HPDE6-E6E7 (cell line): ENCODE measurements at regions not wholly inside any gene's neighbourhood (a gene's known extent, or its start where the extent isn't known, plus 50 kb on each side); places are given as distances from the start of the nearest gene placed in this dataset.
"Not testable (repeated sequence)": the region's sequence is repeated elsewhere in the genome, so short reads cannot be mapped to it uniquely, and the experiment has no call there.

Experiments used
- DNase-seq: peaks from one replicate; pipeline ENCODE4 v3.0.0; 2011; ENCODE audit warnings: missing footprints; ENCODE audit errors: extremely low spot score

DNA sequence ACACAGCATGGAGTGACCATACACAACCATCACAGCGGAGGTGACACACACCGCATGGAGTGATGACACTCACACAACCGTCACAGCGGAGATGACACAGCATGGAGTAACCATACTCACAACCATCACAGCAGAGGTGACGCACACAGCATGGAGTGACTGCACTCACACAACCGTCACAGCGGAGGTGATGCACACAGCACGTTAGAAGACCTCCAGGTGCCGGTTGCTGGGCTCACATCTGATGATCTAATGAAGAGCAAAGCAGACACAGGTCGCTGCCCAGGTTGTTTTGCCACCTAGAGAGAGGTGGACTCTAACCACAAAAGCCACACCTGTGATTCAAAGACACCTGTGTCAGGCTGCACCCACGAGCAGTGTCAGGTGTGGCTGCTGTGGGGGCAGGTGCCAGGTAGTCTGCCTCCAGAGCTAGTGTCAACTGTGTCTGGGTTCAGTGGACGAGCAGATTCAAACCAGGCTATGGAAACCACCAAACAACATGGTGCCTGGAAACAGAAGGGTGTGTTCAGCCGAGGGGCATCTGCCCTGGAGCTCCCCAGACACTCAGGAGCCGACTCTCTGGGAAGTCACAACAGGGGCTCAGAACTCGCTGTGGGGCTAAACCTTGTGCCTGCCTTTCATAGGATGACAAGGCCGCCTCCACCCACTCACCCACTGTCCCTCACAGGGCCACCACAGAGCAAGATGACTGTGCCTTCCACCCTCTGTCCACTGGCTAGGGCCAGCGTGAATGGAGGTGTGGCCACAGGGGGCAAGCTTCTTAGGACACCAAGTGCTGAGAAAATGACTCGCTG lies 608.2 kb downstream of the TBC1D22A start:
- DNase-seq, result no peak

DNA sequence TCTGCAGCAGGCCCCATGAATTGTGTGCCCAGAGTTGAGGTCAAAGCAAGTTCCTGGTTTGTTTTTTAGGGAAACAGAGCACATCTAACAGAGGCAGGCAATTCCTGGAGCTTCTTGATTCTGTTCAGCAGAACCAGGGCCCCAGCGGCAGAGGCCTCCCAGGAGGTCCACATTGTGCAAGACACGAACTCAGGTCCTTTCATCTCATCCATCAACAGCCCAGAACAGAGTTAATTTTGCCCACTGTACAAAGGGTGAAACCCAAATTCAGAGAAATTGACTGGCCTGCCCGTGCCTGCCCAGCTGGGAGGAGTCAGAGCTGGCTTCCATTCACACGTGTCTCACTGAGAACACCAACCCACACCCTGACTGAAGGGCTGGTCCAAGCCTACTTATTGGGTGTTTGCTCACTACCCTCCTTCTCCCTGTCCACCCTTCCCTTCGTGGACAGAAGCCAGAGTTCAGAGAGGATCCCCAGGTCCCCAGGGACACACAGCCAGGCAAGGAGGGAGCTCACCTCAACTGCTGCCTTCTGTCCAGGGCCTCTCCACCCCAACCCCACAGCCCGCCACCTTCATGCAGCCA lies 607.1 kb downstream of the TBC1D22A start:
- DNase-seq, result no peak

DNA sequence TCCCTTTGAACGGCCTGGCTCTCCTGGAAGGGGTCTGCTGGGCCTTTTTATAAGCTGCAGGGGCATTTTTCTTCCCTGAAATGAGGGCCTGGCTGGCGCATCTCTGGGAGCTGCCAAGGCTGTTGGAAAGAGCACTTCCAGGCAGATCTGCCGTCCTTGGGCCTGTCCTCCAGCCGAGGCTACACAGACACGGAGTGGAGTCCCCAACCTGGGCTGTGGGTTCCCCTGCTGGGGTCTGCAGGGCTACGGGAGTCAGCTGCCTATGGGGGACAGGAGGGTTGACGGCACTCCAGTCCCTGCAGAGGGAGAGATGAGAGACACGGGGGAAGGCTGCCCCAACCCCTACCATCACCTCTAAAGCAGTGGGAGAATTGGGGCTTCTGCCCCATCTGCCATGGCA lies 606.6 kb downstream of the TBC1D22A start:
- DNase-seq, result no peak

DNA sequence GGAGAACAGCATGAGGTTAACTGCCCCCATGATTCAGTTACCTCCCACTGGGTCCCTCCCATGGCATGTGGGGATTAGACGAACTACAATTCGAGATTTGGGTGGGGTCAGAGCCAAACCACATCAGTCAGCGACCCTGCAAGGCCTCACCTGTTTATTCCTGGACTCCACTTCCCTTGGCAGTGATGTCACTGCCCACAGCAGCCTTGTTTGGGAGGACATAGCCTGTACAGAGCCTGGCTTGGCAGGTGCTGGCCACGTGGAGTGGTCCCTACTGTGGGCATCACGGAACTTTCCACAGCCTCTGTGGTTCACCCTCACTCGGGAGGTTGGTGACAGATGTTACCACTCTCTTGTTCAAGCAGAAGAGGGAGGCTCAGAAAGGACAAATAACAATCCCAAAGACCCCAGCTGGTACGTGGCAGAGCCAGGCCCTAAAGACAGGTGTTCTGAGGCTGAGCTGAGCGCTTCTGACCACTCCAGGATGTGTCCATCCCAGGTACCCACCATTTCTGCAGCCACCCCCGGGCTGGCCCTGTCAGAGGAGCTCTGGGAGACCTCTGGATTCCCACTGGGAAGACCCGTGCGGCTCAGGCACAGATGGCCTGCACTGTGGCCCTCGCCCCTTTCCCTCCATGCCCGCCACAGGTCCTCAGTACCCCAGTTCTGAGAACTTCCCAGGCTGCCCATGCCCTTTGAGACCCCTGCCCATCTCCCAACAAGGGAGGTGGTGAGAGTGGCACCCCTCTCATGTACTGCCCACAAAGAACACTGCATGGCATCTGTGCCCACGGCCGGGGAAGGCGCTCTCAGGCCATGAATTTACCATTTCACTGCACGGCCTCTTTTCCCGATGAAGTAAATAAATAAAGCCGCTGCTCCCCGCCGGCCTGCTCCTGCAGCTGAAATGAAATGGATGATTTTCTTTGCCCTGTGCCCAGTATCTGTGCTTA lies 605.8 kb downstream of the TBC1D22A start:
- no peak for DNase-seq

DNA sequence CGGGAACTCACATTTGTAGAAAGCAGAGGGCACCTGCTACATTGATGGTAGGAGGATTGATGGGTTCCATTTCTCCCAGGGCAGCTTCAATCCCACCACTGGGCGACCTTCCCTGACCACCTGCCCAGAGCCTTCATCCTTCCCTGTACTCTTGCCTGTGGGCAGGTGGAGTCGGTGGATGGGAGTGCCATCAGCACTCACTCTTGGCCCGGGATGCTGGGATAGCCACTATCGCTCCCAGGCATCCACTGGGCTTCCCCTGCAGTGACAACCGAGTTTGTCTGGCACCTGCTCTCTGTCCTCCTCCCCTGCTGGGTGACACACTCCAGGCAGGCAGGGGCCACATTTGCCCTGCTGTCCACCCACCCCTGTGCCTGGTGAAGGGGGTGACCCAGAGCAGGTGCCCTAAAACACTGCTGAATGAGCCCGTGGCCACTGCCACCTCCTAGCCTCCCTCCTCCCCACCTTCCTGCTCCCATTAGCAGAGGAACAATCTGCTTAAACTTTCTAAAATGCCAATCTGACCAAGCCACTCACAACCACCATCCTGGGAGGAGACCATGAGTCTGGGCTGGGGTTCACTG lies 604.7 kb downstream of the TBC1D22A start:
- no peak for DNase-seq

DNA sequence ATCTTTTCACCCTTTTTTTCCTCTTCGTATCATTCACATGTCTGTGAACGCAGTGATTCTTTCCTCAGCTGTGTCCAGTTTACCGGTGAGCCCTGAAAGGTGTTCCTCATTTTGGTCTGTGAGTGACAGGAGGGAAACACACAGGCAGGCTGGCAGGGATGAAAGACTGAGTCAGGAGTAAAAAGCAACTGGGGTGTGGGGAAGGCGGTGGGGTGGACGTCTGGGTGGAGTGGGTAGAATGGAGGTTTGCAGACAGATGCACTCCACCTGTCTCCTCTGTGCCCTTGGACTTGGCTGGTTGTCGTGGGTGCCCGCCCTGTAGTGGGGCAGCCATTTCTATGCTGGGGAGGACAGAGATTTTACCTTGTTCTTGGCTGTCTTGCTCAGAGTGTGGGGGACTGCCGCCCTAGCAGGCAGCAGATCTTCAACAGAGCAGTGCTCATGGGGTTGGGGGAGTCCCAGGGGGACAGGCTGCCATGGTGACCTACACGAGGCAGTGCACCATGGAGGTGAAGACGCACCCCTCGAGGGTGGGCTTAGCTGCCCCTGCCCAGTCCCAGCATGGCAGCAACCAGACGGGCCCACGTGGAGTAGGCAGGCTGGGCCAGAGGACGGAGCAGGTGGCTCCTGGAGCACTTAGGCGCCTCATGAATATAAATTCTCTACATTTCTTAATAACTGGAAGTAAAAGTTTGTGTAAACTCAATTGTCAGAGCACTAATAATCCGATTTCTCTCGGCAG lies 603.7 kb downstream of the TBC1D22A start:
- DNase-seq, result no peak

DNA sequence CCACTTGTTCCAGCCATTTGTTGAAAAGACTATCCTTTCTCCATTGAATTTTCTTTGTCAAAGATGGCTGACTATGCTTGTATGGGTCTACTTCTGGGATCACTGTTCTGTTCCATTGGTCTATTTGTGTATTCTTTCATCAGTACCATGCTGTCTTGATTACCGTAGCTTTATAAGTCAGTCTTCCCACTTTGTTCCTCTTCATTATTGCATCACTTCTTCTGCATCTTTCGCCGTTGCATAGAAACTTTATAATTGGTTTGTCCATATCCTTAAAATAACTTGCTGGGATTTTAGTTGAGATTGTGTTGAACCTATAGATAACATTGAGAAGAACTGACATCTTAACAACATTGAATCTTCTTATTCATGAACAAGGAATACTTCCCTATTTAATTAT lies 598.8 kb downstream of the TBC1D22A start:
- DNase-seq, result no peak

DNA sequence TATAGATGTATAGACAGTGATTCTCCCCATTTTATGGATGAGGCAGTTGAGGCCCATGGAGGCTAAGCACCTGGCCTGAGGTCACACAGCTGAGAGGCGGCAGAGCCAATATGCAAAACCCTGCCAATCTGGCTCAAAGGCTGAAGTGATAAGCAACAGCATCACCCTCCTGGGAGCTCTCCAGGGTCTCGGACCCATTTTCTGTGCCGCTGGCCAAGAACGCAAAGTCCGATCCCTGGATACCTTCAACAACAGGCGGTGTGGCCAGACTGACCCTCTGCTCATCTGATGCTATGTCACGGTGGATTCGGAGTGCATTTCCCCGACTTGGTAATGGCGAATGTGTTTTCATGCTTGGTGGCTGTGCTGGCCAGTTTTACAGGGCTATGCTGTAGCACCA lies 595.0 kb downstream of the TBC1D22A start:
- no peak for DNase-seq

DNA sequence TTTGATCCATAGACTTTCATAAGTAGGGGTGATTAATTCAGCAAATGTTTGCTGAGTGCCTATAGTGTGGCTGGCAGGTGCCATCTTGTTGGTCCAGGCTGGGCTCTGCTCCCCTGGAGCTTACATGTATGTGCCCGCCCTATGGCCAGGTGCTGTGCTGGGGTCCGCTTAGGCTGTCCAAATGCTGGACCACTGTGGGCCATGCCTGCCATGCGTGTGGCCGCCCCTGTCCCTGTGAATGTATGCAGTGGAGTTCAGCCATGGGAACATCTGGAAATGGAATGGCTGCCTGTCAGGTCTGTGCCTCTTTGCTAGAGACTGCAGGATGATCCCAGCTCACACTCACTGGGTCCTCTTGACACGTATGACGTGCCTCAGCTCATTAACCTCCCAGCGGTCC lies 594.6 kb downstream of the TBC1D22A start:
- DNase-seq, result no peak

DNA sequence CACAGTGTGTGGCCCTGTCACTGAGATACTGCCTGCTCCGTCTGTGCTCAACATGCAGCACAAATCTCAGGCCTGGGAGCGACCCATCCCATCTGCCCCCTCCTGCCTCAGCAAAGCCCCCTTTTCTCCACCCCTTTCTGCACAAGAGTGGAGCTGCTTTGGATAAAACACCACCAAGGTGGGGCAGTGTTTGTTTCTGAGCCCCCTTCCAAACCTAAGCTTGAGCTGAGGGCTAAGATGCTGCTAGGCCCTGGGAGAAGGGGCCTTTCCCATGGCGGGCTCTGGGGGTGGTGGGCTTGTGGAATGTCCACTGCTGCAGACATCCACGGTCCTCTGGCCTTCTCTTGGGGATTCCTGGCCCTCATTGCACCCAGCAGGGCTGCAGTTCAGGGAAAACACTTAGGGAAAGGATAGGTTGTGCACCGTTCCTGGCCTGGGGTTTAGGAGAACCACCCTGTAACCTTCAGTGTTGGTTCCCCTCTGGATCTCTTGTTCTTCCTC lies 594.1 kb downstream of the TBC1D22A start:
- DNase-seq, result no peak

DNA sequence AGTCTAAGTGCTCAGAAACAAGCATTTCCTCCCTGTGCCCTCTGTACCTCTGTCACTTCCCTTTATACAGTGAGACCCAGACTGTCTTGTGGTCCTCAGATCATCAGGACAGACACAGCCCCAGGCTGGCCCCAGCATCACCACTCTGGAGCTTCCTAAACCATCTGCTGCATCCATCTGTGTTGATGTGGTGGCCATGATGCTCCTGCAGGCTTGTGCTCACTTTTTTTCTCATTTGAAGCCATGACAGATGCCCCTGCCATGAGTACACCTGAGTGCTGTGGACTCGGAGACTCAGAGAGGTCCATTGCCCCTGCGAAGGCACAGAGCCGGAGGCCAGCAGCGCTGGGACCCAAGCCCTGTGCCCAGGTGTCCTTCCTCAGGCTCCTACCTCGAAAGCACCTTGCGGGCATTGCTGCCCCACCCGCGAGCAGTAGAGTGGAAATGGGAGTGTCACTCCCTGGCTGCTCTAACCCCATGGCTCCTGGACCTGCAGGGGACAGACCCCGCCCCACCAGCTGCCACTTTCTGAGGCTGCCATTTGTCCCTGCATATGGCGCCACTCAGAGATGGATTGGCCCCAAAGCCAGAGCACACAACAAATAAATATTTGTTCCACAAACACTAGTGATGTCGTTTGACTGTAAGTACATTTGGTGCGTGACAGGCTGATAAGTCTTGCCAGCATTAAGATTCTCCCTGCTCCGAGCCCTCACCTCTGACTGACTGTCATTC lies 593.5 kb downstream of the TBC1D22A start:
- DNase-seq, result no peak

DNA sequence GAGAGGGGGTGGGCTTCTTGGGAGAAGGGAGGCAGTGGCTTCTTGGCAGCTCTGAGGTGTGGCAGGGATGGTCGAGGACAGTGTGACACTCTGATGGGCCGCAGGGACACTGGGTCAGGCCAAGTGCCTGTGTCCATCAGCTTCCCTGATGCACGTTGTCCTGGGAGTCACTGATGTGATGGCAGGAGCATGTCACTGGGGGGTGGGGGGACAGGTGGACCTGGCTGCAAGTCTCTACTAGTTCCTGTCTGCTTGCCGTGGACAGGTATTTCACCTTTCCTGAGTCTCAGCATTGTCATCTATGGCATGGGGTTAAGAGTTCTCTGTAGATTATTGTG lies 592.9 kb downstream of the TBC1D22A start:
- DNase-seq, result no peak

DNA sequence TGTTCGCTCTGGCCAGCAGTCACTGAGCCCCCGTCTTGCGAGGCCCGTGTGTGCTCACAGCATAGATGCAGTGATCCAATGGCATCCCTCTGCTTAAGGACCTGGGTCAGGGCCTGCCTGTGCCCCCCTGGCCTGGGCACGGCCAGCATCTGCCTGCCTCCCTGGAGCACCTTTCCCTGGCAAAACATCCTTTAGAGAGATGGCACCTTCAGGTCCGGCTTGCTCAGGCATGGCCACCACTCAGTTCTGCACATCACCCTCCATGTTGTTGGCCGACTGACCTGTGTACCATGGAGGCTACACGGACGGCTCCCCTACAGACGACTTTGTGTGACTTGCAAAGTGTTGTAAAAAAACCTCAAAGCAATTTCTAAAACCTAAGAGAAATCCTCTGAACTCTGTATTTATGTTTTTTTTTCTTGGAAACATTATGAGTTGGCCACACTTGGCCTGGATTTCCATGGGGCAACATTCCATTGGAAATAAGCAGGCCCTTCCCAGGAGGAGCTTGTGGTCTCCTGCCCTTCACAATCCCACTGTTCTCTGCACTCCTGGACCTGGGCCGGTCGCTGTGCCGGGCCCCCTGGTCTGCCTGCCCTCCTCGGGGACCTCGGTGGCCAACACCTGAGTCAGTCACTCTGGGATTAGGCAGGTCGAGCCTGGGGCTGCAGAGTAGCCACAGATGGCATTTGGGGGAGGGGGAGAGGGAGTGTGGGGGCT lies 592.4 kb downstream of the TBC1D22A start:
- no peak for DNase-seq

DNA sequence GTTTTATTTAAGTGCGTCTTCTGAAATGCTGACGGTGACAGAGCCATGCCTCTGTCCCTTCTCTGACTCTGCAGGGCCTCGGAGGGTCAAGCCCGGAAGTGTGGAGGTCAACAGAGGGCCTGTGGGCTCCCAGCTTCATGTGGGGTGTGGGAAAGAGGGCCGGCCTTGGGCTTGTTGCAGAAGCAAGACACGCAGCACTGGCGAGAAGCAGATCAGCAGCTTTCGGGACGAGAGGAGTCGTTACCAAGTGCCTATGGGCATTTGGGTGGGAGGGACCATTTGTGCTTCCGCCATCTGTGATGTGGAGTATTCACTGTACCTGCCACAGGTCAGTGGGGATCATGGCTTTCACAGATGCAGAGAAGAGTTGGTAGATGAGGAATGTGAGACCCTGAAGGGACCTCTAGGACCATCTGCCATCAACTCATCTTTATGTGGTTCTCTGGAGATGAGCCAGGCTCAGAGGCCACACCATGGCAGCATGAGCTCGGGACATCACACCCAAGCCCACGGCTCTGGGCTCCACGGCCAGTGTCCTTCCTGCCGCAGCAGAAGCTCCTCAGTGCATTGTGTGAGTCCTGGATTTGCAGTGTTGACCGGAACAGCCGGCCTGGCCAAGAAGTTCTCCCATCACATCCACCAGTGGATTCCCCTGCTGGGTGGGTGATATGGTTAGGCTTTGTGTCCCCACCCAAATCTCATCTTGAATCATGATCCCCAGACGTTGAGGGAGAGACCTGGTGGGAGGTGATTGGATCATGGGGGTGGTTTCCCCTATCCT lies 590.7 kb downstream of the TBC1D22A start:
- no peak for DNase-seq

DNA sequence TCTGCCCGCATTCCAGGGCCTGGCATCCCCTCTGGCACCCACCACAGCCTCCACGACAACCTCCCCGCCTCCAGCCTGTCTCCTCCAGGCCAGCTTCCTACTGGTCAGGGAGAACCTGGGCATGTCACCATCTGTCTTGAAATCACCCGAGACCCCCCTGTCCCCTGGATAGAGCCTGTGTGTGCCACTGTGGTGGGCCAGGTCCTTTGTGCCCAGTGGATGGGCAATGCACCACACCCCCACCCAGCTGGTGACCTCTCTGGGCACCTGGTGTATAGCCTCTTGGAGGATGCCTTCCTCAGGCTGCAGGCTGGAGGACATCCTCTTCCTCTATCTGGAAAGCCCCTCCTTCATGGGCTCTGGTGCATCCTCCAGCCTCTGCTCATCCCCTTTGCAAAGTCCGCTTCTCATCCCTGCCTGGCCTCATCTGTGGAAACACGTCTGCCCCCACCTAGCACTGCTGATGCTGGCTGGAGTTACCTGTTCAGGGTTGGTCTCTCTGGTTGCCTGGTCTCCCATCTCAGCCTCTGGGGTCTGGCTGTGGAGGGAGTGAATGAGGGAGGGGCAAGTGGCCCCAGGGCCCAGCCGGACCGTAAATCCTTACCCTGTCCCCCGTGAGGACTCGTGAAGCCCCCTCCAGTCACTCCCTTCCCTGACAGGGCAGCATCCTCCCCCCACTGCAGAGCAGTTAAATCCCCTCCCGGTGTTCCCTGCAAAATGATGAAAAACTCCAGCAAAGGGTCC lies 589.6 kb downstream of the TBC1D22A start:
- DNase-seq, result no peak

DNA sequence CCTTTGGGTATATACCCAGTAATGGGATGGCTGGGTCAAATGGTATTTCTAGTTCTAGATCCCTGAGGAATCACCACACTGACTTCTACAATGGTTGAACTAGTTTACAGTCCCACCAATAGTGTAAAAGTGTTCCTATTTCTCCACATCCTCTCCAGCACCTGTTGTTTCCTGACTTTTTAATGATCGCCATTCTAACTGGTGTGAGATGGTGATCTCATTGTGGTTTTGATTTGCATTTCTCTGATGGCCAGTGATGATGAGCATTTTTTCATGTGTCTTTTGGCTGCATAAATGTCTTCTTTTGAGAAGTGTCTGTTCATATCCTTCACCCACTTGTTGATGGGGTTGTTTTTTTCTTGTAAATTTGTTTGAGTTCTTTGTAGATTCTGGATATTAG lies 583.8 kb downstream of the TBC1D22A start:
- not testable (repeated sequence) for DNase-seq

DNA sequence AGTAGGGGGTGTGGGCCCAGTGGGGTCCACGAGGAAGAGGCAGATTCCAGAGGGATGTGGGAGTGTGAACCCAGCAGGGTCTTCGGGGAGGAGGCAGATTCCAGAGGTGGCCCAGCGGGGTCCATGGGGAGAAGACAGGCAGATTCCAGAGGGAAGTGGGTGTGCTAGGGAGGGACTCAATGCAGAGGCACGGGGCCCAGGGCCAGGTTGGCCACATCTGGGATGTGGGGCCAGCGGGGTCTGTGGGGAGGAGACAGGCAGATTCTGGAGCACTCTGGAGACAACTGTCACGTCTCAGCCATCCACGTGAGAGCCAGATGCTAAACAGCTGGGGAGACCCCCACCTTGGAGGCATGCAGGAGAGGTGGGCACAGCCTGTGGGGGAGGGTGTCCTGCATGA lies 582.6 kb downstream of the TBC1D22A start:
- DNase-seq, result no peak

DNA sequence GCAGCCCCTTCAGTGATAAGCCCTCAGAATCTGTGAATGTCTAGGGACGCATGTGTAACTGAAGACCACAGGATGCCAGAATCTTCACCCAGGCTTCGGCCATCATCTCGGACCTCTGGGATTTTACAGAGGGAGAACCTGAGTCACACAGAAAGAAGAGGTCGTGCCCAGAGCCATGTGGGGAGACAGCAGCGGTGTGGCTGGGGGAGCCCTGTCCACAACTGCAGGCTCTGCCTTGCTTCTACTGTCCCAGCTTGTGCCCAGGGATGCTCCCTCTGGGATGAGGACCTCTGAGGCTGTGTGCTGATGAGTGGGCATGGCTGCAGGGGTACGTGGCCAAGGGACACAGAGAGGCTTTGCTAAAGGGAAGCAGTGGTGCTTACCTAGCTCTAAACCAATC lies 582.0 kb downstream of the TBC1D22A start:
- no peak for DNase-seq
